ENCODE measurements at regions not wholly inside any gene's neighbourhood (a gene's known extent, or its start where the extent isn't known, plus 50 kb on each side); places are given as distances from the start of the nearest gene placed in this dataset.
A peak's percentile ranks its signal among the peaks of the same experiment; 100 is the strongest.

GRCh38 chr6:112549749-112550148, 202.6 kb downstream of the RFPL4B start:
- DNase-seq (ENCODE audit: low read depth in 2 of 2): no peak
- H3K4me3 ChIP-seq (replicated peaks in 1 of 2; ENCODE audit: low read depth in 2 of 2, low read length in 2 of 2): no peak overlapping the region
- TF ChIP-seq CTCF (IDR thresholded peaks at IDR 0.05; ENCODE audit: low read depth, low read length): no peak

- H3K4me3 ChIP-seq (replicated peaks in 1 of 2; ENCODE audit: low read depth in 2 of 2, low read length in 2 of 2): no peak overlapping the region
- DNase-seq (ENCODE audit: low read depth in 2 of 2): peak in 1 of 2 donors; percentile 39
- TF ChIP-seq CTCF (IDR thresholded peaks at IDR 0.05; ENCODE audit: low read depth, low read length): no peak
Observed at GRCh38 chr6:112557435-112557834, 210.3 kb downstream of the RFPL4B start.

GRCh38 chr6:112557961-112558360, 210.8 kb downstream of the RFPL4B start:
- H3K4me3 ChIP-seq (replicated peaks in 1 of 2; ENCODE audit: low read depth in 2 of 2, low read length in 2 of 2): no peak overlapping the region
- DNase-seq (ENCODE audit: low read depth in 2 of 2): no peak
- no peak for TF ChIP-seq CTCF (IDR thresholded peaks at IDR 0.05; ENCODE audit: low read depth, low read length)

- no peak overlapping the region for H3K4me3 ChIP-seq (replicated peaks in 1 of 2; ENCODE audit: low read depth in 2 of 2, low read length in 2 of 2)
- DNase-seq (ENCODE audit: low read depth in 2 of 2): no peak
- no peak for TF ChIP-seq CTCF (IDR thresholded peaks at IDR 0.05; ENCODE audit: low read depth, low read length)
Observed at GRCh38 chr6:112560651-112561050, 213.5 kb downstream of the RFPL4B start.

- peak; percentile 19 to 22 for DNase-seq (ENCODE audit: low read depth in 2 of 2)
- no peak for TF ChIP-seq CTCF (IDR thresholded peaks at IDR 0.05; ENCODE audit: low read depth, low read length)
- H3K4me3 ChIP-seq (replicated peaks in 1 of 2; ENCODE audit: low read depth in 2 of 2, low read length in 2 of 2): no peak overlapping the region
Observed at GRCh38 chr6:112562301-112563231, 215.4 kb downstream of the RFPL4B start.

GRCh38 chr6:112563368-112563767, 216.2 kb downstream of the RFPL4B start:
- no peak for TF ChIP-seq CTCF (IDR thresholded peaks at IDR 0.05; ENCODE audit: low read depth, low read length)
- DNase-seq (ENCODE audit: low read depth in 2 of 2): peak; percentile 19 to 57
- H3K4me3 ChIP-seq (replicated peaks in 1 of 2; ENCODE audit: low read depth in 2 of 2, low read length in 2 of 2): no peak overlapping the region

Measured in cardiac fibroblast (primary cell).